Nucleus accumbens (tissue), 56 donors: ENCODE measurements at regions not wholly inside any gene's neighbourhood (a gene's known extent, or its start where the extent isn't known, plus 50 kb on each side); places are given as distances from the start of the nearest gene placed in this dataset.

ENCODE experiments used
- DNase-seq, 56 donors: peaks; one replicate each; lab custom pipeline; 2025; lab: John Stamatoyannopoulos, UW

- DNase-seq, result no peak
These were observed 1406.4 kb downstream of the UQCRFS1 start for GRCh38 chr19:27806471-27807070.

GRCh38 chr19:27805848-27806247 lies 1407.1 kb downstream of the UQCRFS1 start:
- no peak for DNase-seq

- DNase-seq, result peak in 2 of 56 donors; percentile 4 to 11
These were observed 1410.7 kb downstream of the UQCRFS1 start for GRCh38 chr19:27802293-27802692.

- no peak for DNase-seq
These were observed 1416.4 kb downstream of the UQCRFS1 start for GRCh38 chr19:27796540-27796939.

- DNase-seq, result no peak
These were observed 1416.9 kb downstream of the UQCRFS1 start for GRCh38 chr19:27796073-27796472.

GRCh38 chr19:27795369-27795768 lies 1417.6 kb downstream of the UQCRFS1 start:
- no peak for DNase-seq

- peak in 4 of 56 donors; percentile 32 to 48 (median 42) for DNase-seq
These were observed 1418.4 kb downstream of the UQCRFS1 start for GRCh38 chr19:27794494-27795042.

GRCh38 chr19:27793644-27794493 lies 1419.1 kb downstream of the UQCRFS1 start:
- peak; percentile 65 to 98 (median 94) for DNase-seq

GRCh38 chr19:27793128-27793643 lies 1419.8 kb downstream of the UQCRFS1 start:
- DNase-seq, result peak in 30 of 56 donors; percentile 33 to 90 (median 77)

GRCh38 chr19:27792576-27793127 lies 1420.3 kb downstream of the UQCRFS1 start:
- no peak for DNase-seq

GRCh38 chr19:27780367-27781075 lies 1432.4 kb downstream of the UQCRFS1 start:
- no peak for DNase-seq

- DNase-seq, result no peak
These were observed 1433.0 kb downstream of the UQCRFS1 start for GRCh38 chr19:27779954-27780353.

GRCh38 chr19:27777726-27778125 lies 1435.2 kb downstream of the UQCRFS1 start:
- no peak for DNase-seq

- no peak for DNase-seq
These were observed 1435.7 kb downstream of the UQCRFS1 start for GRCh38 chr19:27777242-27777641.

- no peak for DNase-seq
These were observed 1436.4 kb downstream of the UQCRFS1 start for GRCh38 chr19:27776524-27776923.

GRCh38 chr19:27776020-27776419 lies 1436.9 kb downstream of the UQCRFS1 start:
- no peak for DNase-seq

GRCh38 chr19:27775395-27775794 lies 1437.6 kb downstream of the UQCRFS1 start:
- DNase-seq, result no peak

- DNase-seq, result no peak
These were observed 1438.1 kb downstream of the UQCRFS1 start for GRCh38 chr19:27774827-27775226.

GRCh38 chr19:27774337-27774736 lies 1438.6 kb downstream of the UQCRFS1 start:
- no peak for DNase-seq

- no peak for DNase-seq
These were observed 1439.4 kb downstream of the UQCRFS1 start for GRCh38 chr19:27773318-27774094.
